DMS153 treated with DMSO at 0.1 percent for 48 hours (cell line): ENCODE measurements at regions not wholly inside any gene's neighbourhood (a gene's known extent, or its start where the extent isn't known, plus 50 kb on each side); places are given as distances from the start of the nearest gene placed in this dataset.
"Not testable (repeated sequence)": the region's sequence is repeated elsewhere in the genome, so short reads cannot be mapped to it uniquely, and the experiment has no call there.

Experiments used
- DNase-seq: peaks from one replicate; lab custom pipeline; 2025; ENCODE audit not compliant: unreplicated experiment; lab: John Stamatoyannopoulos, UW

DNA sequence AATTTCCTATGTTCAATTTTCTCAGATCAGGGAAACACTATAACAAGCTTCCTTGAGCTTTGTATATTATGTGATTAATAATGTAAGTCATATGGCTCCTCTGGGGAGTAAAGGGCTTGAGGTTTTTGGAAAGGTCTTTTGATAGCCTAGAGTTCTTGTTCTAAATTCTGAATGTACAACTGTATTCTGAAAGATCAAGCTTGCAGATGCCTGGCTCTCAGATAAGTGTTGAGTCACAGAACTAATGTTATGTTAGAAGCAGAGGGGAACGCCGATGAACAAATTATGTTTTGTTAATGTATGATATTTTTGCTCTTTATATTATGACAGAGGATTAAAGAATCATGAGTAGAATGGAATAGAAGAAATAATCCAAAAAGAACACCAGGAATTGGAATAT lies 170.1 kb downstream of the RPRM start:
- no peak for DNase-seq

DNA sequence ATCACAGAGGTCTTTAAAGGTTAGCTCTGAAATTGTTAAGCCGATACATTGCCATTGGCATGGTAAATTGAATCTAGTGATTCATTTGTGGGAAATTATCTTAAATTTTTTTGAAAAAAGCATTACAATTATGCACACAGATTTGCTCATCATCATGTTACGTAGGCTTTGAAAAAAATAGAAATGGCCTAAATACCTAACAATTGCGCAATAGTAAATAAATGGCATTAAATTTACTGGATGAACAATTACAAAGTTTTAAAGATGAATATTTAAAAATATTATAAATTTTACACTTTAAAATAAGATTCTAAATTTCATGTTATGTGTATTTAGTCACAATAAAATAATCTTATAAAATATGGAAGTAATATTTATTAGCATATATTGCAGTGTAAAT lies 171.3 kb downstream of the RPRM start:
- DNase-seq: no peak

DNA sequence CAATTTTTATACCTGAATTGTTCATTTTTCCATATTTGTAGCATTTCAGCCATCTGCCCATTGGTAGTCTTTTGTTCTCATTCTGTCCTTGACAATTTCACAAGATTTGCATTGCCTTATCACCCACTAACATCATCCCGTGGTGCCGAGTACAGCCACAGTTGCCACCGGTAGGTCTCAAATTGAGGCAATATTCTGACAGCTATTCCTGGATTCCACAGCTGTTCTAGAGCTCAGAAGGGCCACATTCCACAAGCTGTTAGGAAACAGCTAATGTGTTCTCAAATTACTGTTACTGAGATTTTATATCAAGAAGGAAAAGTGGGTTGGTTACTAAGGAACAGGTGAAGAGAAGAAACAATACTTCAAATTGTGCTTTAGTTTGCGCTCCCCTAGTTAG lies 178.8 kb downstream of the RPRM start:
- no peak for DNase-seq

DNA sequence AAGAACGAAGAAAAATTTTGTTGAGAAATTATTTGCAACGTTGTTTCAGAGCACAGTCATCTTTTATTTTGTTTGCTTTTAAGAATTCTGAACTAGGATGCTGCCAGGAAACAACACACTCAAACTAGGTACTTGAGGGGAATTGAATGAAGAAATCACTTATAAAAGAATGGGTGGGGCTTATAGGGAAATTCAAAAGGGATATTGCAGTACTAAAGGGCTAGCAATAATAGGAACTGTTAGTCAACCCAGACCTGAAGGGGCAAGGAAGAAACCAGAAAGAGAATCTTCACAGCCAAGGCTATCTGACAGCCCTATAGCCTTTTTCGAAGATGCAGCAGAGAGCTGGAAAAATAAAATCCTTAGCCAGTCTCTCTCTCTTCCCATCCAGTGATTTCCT lies 179.3 kb downstream of the RPRM start:
- no peak for DNase-seq

DNA sequence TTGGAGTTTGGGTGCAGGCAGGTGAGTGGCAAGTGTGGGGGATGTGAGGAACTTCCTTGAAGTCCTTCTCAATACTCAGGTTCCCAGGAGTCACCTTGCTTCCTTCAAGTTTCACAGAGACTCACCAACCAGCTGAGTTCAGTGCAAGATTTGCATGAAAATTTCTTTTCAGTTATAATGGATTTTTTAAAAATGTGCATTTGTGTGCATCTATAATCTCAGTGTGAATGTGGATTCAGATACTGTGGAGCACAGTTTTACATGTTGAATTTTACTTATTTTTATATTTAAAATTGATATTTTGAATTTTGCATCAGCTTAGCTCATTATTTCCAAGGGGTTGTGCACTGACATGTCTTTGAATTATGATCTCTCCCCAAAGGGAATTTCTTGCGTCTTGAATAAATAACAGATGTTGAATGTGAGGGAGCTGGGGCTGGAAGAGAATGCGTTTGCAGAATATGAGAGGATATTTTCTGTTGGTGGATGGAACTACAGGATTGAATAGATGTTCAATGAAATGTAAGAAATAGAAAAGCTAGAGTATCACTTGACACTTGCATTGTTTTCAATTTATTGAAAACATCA lies 184.3 kb downstream of the RPRM start:
- no peak for DNase-seq

DNA sequence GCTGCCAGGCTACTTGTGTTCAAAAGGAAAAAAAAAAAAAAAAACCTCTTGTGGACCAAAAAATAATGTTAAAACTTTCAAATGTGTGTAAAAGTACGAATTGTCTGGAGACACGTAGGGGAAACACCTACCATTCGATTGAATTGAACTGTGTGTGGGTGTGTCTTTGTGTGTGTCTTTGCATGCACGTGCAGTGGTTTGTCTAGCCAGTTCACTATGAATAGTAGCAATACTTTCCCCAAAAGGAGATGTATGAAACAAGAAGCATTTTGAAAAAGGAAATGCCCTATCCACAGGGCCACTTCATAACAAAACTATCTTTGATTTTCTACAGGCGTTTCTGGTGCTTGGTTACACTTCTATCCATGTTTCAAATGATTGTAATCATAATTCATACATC lies 186.8 kb downstream of the RPRM start:
- DNase-seq: no peak

DNA sequence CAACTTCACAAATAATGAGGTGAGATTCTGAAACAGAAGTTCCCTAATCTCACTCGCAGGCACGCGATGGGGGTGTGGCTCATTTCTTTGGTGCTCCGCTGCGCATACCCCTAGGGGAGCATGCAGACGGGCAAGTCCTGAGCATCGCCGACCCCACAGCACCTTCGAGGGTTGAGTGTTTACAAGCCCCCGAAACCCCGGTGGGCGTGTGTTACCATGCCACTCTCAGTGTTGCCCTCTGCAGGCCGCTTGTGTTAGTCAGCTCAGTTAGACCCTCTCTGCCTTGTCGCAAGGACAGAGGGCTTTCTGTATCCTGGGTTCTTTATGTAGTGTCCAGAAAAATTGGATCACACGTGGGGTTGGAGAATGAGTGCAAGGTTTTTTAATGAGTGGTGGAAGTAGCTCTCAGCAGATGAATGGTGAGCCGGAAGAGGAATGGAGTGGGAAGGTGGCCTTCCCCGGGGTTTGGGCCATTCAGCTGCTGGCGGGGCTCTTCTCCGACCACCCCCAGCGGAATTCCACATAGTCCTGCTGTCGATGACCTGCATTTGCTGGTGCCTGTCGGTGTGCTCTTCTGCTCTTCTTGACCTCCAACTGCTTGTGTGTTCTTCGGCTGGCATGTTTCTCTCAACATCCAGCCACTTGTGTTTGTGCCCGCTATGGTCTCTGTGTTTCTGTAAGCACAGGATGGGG lies 191.3 kb downstream of the RPRM start:
- no peak for DNase-seq

DNA sequence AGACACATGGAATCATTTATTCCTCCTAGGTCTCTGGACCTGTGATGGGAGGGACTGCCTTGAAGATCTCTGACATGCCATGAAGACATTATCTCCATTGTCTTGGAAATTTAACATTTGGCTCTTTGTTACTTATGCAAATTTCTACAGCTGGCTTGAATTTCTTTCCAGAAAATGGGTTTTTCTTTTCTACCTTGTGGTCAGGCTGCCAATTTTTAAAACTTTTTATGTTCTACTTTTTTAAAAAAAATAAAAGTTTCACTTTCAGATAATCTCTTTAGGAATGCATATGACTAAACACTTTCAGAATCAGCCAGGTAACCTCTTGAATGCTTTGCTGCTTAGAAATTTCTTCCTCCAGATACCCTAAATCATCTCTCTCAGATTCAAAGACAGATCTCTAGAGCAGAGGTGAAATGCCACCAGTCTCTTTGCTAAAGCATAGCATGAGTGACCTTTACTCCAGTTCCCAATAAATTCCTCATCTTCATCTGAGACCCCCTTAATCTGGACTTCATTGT lies 209.6 kb downstream of the RPRM start:
- no peak for DNase-seq

DNA sequence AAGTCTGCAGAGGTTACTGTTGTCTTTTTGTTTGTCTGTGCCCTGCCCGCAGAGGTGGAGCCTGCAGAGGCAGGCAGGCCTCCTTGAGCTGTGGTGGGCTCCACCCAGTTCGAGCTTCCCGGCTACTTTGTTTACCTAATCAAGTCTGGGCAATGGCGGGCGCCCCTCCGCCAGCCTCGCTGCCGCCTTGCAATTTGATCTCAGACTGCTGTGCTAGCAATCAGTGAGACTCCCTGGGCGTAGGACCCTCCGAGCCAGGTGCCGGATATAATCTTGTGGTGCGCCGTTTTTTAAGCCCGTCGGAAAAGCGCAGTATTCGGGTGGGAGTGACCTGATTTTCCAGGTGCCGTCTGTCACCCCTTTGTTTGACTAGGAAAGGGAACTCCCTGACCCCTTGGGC lies 221.7 kb downstream of the RPRM start:
- not testable (repeated sequence) for DNase-seq

DNA sequence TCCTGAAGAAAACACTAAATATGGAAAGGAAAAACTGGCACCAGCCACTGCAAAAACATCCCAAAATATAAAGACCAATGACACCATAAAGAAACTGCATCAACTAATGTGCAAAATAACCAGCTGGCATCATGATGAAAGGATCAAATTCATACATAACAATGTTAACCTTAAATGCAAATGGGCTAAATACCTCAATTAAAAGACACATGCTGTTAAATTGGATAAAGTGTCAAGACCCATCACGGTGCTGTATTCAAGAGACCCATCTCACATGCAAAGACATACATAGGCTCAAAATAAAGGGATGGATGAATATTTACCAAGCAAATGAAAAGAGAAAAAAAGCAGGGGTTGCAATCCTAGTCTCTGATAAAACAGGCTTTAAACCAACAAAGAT lies 231.9 kb downstream of the RPRM start:
- not testable (repeated sequence) for DNase-seq

DNA sequence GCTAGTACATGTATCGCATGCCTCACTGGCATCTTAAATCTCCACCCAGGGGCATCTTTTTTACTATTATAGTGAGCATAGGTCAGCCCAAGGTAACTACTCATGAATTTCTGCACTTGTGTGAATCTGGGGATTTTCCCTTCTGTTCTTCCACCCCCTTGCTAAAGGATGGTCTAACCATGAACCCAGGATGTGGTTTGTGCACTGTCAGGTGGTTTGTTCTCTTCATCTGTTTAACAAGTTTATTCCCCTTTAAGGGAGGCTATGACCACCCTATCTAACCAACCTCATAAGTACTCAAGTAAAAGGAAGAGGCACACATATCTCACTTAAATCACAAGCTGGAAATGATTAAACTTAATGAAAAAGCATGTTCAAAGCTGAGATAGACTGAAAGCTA lies 243.0 kb downstream of the RPRM start:
- DNase-seq: no peak

DNA sequence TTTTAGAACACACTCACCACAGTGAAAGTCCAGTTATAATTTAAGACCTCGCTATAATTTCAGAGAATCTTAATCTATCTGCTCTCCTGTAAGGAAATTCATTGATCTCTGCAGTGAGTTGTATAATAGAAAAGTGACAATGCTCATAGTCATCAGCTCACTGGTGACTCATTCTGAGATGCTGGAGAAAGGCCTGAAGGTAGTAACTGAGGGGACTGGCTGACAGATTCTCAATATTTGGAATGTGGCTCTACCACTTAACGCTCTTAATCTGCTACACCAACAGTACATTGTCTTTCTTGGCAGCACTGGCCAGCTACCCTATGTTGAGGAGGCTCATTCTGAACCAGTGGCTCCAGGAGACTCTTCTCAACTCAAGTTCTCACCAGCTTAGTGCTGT lies 246.1 kb downstream of the RPRM start:
- DNase-seq: no peak

DNA sequence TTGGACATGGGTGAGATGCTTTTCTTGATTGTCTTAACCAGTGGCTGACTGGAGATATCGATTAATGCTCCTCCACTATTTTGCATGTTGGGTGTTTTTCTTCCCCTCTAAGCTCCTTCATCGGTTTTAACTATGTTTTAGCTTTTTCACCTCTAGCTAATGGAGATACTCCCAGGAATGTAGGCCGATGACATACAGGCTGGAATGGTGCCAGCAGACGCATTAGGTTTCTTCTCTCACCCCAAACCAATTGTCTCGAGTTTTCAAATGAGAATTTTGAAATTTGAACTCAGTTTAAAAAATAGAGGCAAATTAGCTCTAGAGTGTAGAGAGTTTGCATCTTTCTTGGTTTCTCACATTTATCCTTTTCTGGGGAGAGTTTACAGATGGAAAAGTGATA lies 247.6 kb downstream of the RPRM start:
- no peak for DNase-seq

DNA sequence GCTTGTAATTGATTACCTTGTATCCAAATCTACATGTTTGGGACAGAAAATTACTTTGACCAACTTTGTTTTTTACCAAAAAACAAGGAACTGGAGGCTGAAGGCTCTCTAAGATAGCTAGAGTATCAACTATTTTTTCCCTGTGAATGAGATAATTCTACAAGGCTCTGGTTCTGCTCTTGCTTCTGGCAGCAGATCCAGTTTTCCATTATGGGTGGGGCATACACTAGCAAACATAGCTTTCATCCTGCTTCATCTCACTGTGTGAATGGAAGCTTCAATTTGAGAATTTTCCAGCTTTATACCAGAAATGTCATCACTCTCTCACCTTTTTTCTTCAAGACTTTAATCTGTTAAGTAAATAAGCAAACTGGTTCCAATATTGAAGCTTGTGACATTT lies 249.7 kb downstream of the RPRM start:
- DNase-seq: no peak

DNA sequence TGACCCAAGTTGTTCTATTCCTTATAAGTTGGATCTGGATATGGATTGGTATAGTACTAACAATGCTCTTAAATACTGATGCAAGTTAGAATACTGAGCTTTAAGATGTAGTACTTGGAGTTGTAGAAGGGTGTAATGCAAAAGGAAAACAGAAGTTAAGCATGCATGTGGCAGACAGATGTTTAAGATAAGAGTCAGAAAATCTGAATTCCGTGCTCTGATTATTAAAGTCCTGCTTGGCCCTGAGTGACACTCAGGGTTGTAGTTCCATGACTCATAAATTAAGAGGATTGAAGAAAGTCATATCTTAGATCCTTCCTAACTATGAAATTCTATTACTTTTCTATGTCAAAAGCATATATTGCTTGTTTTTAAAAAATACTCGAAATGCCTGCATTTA lies 250.6 kb downstream of the RPRM start:
- no peak for DNase-seq

DNA sequence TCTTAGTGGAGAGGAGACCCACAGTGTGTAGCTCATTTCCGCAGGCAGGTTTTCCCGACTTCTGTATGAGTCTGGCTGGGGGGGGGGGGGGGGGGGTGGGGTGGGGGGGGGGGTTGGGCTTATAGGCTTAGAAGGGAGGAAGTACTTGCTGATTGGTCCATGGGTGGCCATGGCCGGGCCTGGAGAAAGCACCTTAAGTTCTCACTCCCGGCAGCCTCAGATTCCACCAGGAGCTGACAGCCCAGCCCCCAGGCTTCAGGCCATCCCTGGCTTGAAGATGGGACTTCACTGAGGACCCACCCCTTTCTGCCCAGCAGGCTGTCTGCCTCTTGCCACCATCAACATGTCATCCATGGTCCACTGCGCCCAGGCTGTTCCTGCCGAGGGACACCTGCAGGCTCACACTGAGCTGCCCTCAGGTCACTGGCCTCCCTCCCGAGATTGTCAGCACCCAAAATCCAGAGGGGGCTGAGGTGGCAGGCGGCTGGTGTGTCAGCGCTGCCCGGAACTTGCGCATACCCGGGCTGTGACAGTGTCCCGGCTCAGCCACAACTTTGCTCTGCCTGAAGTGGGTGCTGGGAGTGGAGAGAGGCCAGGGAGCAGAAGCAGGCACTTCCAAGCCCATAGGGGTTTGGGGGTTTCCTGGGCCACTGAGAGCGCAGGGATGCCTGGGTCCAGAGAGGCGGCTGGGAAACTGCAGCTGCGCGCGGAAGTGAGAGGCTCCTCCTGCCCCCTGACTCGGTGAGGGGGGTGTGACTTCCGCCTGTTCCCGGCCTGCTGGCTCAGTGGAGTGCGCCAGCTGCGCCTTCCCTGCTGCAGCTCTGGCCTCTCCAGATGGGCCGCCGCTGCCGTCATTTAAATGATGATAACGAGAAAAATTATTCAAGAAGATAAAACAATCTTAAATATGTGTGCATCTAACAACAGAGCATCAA lies 256.1 kb downstream of the RPRM start:
- no peak for DNase-seq

DNA sequence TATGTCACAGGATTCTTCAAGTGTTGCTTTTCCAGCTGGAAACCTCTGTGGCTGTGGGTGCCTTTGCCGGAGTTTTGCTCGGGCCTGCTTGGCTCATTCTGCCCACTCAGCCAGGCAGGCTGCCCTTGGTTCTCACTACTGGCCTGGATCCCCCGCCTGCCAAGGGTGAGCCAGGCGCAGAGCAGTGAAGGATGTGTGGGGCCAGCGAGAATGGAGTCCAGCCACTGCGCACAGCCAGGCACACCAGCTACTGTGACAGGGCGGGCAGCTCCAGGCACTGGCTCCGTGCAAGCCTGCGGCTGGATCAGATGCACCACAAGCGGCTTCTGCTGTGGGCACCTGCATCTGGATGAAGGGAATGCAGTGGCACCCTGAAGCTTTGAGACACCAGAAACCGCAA lies 257.1 kb downstream of the RPRM start:
- DNase-seq: no peak

DNA sequence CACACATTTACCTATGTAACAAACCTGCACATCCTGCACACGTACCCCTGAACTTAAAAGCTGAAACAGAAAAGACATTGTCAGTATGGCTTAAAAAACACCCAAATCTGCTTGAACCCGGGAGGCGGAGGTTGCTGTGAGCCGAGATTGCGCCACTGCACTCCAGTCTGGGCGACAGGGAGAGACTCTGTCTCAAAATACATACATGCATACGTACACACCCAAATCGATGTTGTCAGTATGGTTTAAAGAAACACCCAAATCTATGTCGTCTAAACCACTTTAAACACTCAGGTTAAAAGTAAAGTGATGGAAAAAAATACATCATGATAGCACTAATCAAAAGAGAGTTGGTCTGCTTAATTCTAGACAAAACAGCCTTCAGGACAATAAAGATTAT lies 257.5 kb downstream of the RPRM start:
- no peak for DNase-seq

DNA sequence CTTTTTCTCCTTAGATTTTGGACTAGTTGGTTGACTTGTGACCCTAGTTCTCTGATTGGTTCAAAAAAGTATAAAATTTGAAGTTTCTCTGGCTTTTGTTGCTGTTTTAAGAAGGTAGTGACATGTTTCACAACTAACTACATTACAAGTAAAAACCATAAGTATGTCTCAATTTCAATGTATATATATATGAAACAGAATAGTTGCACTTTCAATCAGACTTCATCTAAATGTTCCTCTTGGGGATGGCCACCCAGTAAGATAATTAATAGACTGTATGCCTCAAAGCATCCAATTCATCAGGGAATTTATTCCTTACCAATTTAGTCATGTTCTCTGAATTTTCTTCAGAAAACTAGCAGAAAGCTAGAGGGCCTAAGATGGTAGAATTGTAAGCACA lies 259.7 kb downstream of the RPRM start:
- DNase-seq: no peak

DNA sequence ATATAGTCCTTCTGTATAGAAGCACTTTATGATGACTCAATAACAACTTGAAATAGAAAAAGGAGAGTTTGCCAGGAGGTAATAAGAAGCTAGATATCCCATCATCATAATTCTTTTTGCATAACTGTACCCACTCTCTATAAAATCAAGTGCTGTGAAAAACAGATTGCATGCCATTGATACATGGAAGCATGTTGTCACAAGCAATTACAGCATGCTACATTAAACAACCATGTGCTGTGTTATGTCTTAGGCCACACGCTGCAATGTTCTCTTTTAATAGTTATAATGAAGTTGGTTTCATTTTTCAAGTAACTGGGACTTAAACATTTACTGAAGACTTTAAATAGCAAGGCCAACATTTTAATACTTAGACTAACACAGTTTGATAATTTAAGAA lies 264.2 kb downstream of the RPRM start:
- no peak for DNase-seq

DNA sequence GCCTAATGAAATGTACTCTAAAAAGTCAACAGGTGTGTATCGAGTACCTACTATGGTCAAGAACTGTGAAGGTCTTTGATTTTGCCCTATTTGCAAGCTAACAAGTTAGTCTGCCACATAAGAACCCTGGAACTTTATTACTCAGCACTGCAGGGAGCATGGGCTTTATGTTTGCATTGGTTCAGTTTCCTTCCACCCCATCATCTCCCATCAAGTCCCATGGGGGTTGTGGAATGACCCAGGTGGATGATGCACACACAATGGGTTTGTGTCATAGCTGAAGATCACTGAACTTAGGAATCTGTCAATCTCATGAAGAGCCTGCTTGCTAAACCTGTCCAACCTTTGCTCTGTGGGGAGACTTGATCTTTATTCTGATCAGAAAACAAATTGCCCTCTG lies 265.5 kb downstream of the RPRM start:
- no peak for DNase-seq
